ENCODE measurements at regions not wholly inside any gene's neighbourhood (a gene's known extent, or its start where the extent isn't known, plus 50 kb on each side); places are given as distances from the start of the nearest gene placed in this dataset.

GRCh38 chr10:91137011-91137643, 83.3 kb upstream of the PCGF5 start:
- DNase-seq (ENCODE audit: low read depth): no peak

GRCh38 chr10:91137822-91138221, 82.6 kb upstream of the PCGF5 start:
- no peak for DNase-seq (ENCODE audit: low read depth)

- DNase-seq (ENCODE audit: low read depth): no peak
Observed at GRCh38 chr10:91140995-91141549, 79.4 kb upstream of the PCGF5 start.

GRCh38 chr10:91144961-91145360, 75.5 kb upstream of the PCGF5 start:
- peak; percentile 96 for DNase-seq (ENCODE audit: low read depth)

- peak; percentile 70 for DNase-seq (ENCODE audit: low read depth)
Observed at GRCh38 chr10:91146146-91146545, 74.3 kb upstream of the PCGF5 start.

- DNase-seq (ENCODE audit: low read depth): no peak
Observed at GRCh38 chr10:91149550-91149949, 70.9 kb upstream of the PCGF5 start.

GRCh38 chr10:91150631-91151030, 69.8 kb upstream of the PCGF5 start:
- DNase-seq (ENCODE audit: low read depth): no peak

- DNase-seq (ENCODE audit: low read depth): no peak
Observed at GRCh38 chr10:91153508-91153907, 67.0 kb upstream of the PCGF5 start.

- DNase-seq (ENCODE audit: low read depth): no peak
Observed at GRCh38 chr10:91154842-91155241, 65.6 kb upstream of the PCGF5 start.

- DNase-seq (ENCODE audit: low read depth): no peak
Observed at GRCh38 chr10:91156196-91156595, 64.3 kb upstream of the PCGF5 start.

- no peak for DNase-seq (ENCODE audit: low read depth)
Observed at GRCh38 chr10:91159254-91159783, 61.1 kb upstream of the PCGF5 start.

GRCh38 chr10:91162050-91162494, 58.4 kb upstream of the PCGF5 start:
- DNase-seq (ENCODE audit: low read depth): peak; percentile 57

GRCh38 chr10:91162495-91163268, 57.8 kb upstream of the PCGF5 start:
- peak; percentile 82 for DNase-seq (ENCODE audit: low read depth)

- DNase-seq (ENCODE audit: low read depth): peak; percentile 33
Observed at GRCh38 chr10:91163269-91163868, 57.1 kb upstream of the PCGF5 start.

- DNase-seq (ENCODE audit: low read depth): peak; percentile 78
Observed at GRCh38 chr10:91163869-91164474, 56.5 kb upstream of the PCGF5 start.

- peak; percentile 73 for DNase-seq (ENCODE audit: low read depth)
Observed at GRCh38 chr10:91164520-91165065, 55.9 kb upstream of the PCGF5 start.

GRCh38 chr10:91167406-91167805, 53.1 kb upstream of the PCGF5 start:
- no peak for DNase-seq (ENCODE audit: low read depth)

GRCh38 chr10:91170418-91170817, 50.0 kb upstream of the PCGF5 start:
- no peak for DNase-seq (ENCODE audit: low read depth)
